H1 (cell line): ENCODE measurements at regions not wholly inside any gene's neighbourhood (a gene's known extent, or its start where the extent isn't known, plus 50 kb on each side); places are given as distances from the start of the nearest gene placed in this dataset.

Experiments
- GTF2F1 ChIP-seq: IDR thresholded peaks from 2 replicates; pipeline ENCODE4 v1.6.1; 2012; ENCODE audit warnings: low read depth, low read length, improper control_type of control experiment, borderline replicate concordance
- HDAC6 ChIP-seq: IDR thresholded peaks from one replicate; pipeline ENCODE4 v1.7.1; 2012; ENCODE audit warnings: low read depth, mild to moderate bottlenecking, inconsistent platforms, low read length, moderate library complexity
- SP1 ChIP-seq: IDR thresholded peaks from 2 replicates; pipeline ENCODE4 v1.6.1; 2011; ENCODE audit warnings: low read depth, low read length

DNA sequence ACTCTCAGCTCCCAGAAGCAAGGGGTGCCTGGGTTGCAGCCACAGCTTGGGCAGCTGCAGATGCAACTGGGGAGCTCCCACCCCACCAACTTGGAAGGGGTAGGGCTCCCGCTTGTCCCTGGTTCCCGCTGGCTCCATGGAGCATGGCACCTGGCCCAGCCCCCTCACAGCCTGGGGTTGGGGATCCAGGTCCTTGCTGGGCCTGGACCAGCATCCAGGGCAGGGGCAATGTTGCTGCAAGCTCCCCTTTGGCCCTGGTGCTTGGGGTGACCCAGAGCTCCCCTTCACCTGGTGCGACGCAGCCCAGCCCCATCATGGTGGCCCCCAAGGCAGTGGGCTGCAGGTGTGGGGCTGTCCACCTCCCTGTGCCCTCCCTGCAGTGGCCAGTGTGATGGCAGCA lies 99.6 kb upstream of the FRMD4B start:
- no peak for TF ChIP-seq HDAC6
- TF ChIP-seq GTF2F1: no peak
- no peak for TF ChIP-seq SP1
